ENCODE measurements at regions not wholly inside any gene's neighbourhood (a gene's known extent, or its start where the extent isn't known, plus 50 kb on each side); places are given as distances from the start of the nearest gene placed in this dataset.

GRCh38 chr14:66378712-66379505, 107.3 kb upstream of the CCDC196 start:
- Histone ChIP-seq H4K91ac (ENCODE audit: insufficient read depth, low read depth, low read length) (no peak overlapping the region), H2AFZ (replicated peaks; ENCODE audit: low read length, poor library complexity) (no peak overlapping the region), H3K79me1 (ENCODE audit: low read depth in 1 of 2, low read length in 2 of 2) (no peaks in the 10 kb centered on the region), H3K27me3 (ENCODE audit: control insufficient read depth, insufficient read depth, low read length) (no peaks in the 10 kb centered on the region), H3K56ac (ENCODE audit: extremely low read depth, insufficient read depth, low read length) (no peak overlapping the region), H2AK5ac (ENCODE audit: low read depth, low read length) (no peak overlapping the region), H3K14ac (replicated peaks; ENCODE audit: low read depth, low read length) (no peak overlapping the region), H3K4me3 (ENCODE audit: insufficient read depth, low read depth, low read length) (no peak overlapping the region), H4K20me1 (ENCODE audit: insufficient read depth, low read length) (no peaks in the 10 kb centered on the region), H2AK9ac (replicated peaks; ENCODE audit: low read depth, low read length, poor library complexity) (no peak overlapping the region), H3K18ac (ENCODE audit: low read depth, low read length) (no peak overlapping the region), H3K36me3 (ENCODE audit: control insufficient read depth, insufficient read depth, low read length) (no peaks in the 10 kb centered on the region), H3K4ac (ENCODE audit: low read depth, low read length) (no peak overlapping the region), H3K4me2 (ENCODE audit: low read depth, low read length) (no peak overlapping the region), H2BK20ac (ENCODE audit: low read depth, low read length) (no peak overlapping the region), H4K8ac (ENCODE audit: low read depth in 2 of 2, low read length in 2 of 2) (no peak overlapping the region), H3K27ac (ENCODE audit: insufficient read depth, low read length) (no peak overlapping the region), H3K9me3 (ENCODE audit: control insufficient read depth, insufficient read depth, low read length) (no peaks in the 10 kb centered on the region), H3K4me1 (ENCODE audit: control insufficient read depth, insufficient read depth, low read length) (no peaks in the 10 kb centered on the region), H2BK15ac (ENCODE audit: low read depth, low read length) (no peak overlapping the region), H2BK120ac (ENCODE audit: low read depth, low read length) (no peak overlapping the region), H3K23ac (ENCODE audit: low read depth, low read length) (no peak overlapping the region), H4K5ac (ENCODE audit: low read depth, low read length) (no peak overlapping the region), H2BK5ac (ENCODE audit: low read depth, low read length, poor library complexity, severe bottlenecking) (no peak overlapping the region), H3K9ac (ENCODE audit: low read depth, low read length) (no peak overlapping the region), H3K9me1 (ENCODE audit: insufficient read depth, low read length) (no peaks in the 10 kb centered on the region)
- ChIA-PET CTCF (no interaction called here), POLR2A (ENCODE audit: unreplicated experiment) (no interaction called here)
- in situ Hi-C loops (cut with MboI; ENCODE audit: low sequenced_read_pairs) (no loop called here), dilution Hi-C loops (cut with HindIII; ENCODE audit: low sequenced_read_pairs, unreplicated experiment) (no loop called here), intact Hi-C loops (cut with micrococcal nuclease) (no loop called here)
- DNase-seq, result no peak
- ATAC-seq (ENCODE audit: low read depth), result no peak
- no TSS peak for BruUV-seq (replicated peaks)
- no CpG with 5 or more reads among the region's 4 CpGs for WGBS, 2 experiments (ENCODE audit: extremely low coverage in 2 of 2, insufficient read length in 1 of 2)
- no peak for TF ChIP-seq RFX5 (IDR thresholded peaks at IDR 0.05; ENCODE audit: low read depth, low read length)
- TF ChIP-seq CHD1 (IDR thresholded peaks at IDR 0.05; ENCODE audit: low read depth, low read length), result no peak
- TF ChIP-seq NFE2L2 (IDR thresholded peaks at IDR 0.05; ENCODE audit: low read depth, low read length), result no peak
- TF ChIP-seq CEBPB (IDR thresholded peaks at IDR 0.05; ENCODE audit: low read depth, low read length), result no peak
- TF ChIP-seq ELK1 (IDR thresholded peaks at IDR 0.05; ENCODE audit: borderline replicate concordance, low read depth, low read length), result no peak
- TF ChIP-seq CTCF (conservative IDR thresholded peaks at IDR 0.05; ENCODE audit: low read depth, low read length), result no peak
- no peak for TF ChIP-seq MXI1 (IDR thresholded peaks at IDR 0.05; ENCODE audit: borderline replicate concordance, low read depth, low read length)
- no peak for TF ChIP-seq SMC3 (IDR thresholded peaks at IDR 0.05; ENCODE audit: low read depth, low read length)
- TF ChIP-seq MAFK (IDR thresholded peaks at IDR 0.05; ENCODE audit: low read depth, low read length), result no peak
- no peak for TF ChIP-seq USF2 (IDR thresholded peaks at IDR 0.05; ENCODE audit: low read depth, low read length)
